GM19467 (cell line): ENCODE measurements at regions not wholly inside any gene's neighbourhood (a gene's known extent, or its start where the extent isn't known, plus 50 kb on each side); places are given as distances from the start of the nearest gene placed in this dataset.

ENCODE experiments used
- ATAC-seq: cut with Tn5 transposase; IDR thresholded peaks from one replicate; pipeline ENCODE4 v1.9.1; 2021; ENCODE audit warnings: mild to moderate bottlenecking, moderate library complexity; ENCODE audit not compliant: unreplicated experiment

- ATAC-seq, result no peak
Observed at GRCh38 chr14:106841701-106842100, 1315.3 kb downstream of the TMEM121 start.

DNA sequence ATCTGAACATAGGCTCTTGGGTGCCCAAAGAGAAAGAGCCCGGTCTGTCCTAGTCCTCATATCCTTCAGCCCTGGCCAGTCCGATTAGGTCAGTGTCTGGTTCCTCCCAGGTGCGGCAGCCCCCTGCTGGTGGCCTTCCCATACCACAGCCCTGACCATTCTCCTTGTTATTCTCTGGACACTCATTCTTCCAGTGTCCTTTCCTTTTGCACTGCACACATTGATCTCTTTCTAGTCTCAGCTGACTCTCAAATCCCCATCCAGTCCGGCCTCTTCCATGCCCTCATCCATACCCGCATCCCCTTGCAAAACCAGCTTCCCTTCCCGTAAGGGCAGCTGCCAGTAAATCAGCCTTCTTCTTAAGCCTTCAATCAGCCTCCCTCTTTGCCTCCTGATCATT lies 1316.3 kb downstream of the TMEM121 start:
- ATAC-seq, result no peak

DNA sequence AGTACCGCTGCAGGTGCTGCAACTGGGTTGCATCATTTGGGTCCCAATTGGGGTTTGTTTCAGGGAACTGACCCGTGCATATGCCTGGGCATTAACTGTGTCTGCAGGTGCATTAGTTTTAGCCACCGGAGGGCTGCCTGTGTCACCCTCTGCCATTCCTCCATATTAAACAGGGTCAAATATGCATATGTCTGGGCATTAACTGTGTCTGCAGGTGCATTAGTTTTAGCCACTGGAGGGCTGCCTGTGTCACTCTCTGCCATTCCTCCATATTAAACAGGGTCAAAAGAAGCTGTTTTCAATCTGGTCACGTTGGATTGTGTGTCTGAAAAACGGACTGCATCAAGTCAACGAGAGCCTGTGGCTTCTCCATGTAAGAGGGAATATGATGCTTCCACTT lies 1317.0 kb downstream of the TMEM121 start:
- no peak for ATAC-seq

DNA sequence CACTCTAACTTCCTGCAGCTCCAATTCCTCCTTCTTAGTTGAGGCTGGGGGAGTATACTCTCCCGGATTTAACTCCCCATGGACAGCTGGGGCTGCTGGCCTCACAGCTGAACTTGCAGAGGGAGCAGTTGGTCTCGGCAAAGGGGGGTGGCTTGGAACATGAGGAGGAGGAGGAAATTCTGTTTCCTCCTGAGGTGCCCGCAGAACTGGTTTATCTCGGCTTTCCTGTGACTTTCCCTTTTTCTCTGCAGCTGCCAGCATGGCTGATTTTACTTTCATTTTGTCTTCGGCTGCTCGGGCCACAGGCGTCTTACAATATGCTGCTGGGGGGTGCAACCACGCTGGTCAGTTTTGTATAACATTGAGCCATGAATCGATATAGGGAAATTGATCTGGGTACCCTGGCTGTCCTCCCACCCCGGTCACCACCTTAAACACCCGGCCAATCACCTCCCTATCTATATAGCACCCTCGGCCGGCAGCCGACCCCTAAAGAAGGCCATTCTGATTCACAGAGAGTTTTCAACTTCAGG lies 1317.6 kb downstream of the TMEM121 start:
- no peak for ATAC-seq

DNA sequence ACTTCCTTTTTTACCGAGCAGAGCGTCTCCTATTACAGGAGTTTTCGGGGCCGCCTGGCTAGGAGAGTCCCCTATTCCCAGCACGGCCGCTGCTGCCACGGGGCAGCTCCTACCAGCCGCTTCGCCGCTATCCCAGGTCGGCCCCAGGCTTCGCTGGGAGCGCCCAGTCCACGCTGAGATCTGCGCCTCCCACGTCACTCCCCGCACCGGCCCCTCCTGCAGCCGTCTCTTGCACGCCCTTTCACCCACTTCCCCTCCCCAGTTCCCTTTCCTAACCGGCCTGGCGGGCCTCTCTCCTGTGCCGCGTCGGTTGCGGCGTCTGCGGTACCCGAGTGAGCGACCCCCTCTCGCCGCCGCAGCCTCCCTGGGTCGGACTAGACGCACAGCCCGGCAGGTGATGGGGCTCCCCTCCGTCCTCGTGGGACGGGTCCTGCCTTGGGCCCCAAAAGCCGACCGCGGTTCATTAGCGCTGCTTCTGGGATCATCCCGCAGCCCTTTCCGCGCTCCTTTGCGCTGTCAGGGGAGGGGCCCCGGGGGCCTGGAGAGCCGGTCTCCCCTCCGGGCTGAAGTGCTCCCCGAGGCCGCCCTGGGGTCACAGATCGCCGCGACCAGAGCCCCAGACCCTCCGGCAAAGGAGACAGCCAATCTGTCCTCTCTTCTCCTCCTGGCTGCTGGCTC lies 1318.4 kb downstream of the TMEM121 start:
- peak; percentile 29 for ATAC-seq

DNA sequence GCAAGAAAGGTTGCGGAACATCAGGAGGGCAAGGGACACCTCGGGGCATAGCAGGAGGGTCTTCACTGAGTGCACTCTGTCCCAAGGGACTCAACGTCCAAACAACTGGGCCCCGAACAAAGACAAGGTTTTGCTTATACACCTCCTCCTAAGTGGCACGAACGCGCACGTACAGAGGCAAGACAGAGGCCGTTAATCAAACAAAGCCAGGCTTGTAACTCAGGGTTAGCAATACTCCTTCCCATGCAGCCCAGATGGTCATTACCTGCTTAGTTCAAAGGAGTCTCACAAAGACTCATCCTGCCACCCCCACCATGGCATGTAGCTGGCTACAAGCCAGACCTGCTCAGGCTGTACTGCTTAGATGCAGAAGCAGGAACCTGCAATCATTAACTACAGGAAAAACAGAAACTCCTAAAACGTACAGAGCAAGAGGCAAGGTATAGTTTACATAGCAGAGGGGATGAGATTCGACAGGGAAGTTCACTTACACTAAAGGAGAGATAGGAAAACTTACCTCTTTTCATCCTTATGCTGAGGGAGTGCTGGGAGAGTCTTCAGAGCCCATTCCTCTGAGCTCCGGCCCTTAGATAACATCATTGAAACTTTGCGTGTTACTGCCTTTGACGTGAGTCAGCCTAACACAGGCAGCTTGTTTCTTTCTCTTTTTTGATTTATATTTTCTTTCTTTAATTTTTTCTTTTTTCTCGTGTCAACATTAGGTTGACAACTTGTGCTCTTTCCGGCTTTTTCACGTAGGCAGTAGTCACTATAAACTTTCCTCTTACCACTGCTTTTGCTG lies 1319.1 kb downstream of the TMEM121 start:
- ATAC-seq, result peak; percentile 46

DNA sequence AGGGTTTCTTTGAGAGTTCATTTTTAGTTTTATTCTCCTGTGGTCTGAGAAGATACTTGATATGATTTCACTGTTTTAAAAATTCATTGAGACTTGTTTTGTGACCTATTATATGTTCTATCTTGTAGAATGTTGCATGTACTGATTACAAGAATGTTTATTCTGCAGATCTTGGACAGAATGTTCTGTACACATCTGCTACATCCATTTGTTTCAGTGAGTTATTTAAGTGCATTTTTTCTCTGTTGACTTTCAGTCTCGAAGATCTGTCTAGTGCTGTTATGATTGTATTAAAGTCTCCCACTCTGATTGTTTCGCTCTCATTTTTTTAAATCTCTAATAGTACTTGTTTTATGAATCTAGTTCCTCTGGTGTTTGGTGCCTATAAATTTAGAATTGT lies 1319.8 kb downstream of the TMEM121 start:
- no peak for ATAC-seq

GRCh38 chr14:106848330-106849121 lies 1322.1 kb downstream of the TMEM121 start:
- ATAC-seq, result no peak

GRCh38 chr14:106850913-106851825 lies 1324.8 kb downstream of the TMEM121 start:
- ATAC-seq, result no peak

- no peak for ATAC-seq
Observed at GRCh38 chr14:106872611-106873446, 1346.4 kb downstream of the TMEM121 start.

- ATAC-seq, result no peak
Observed at GRCh38 chr14:106874350-106874749, 1348.0 kb downstream of the TMEM121 start.

- ATAC-seq, result no peak
Observed at GRCh38 chr14:106875503-106875902, 1349.1 kb downstream of the TMEM121 start.

- ATAC-seq, result no peak
Observed at GRCh38 chr14:106876711-106877110, 1350.3 kb downstream of the TMEM121 start.

- no peak for ATAC-seq
Observed at GRCh38 chr14:106877517-106877916, 1351.1 kb downstream of the TMEM121 start.

DNA sequence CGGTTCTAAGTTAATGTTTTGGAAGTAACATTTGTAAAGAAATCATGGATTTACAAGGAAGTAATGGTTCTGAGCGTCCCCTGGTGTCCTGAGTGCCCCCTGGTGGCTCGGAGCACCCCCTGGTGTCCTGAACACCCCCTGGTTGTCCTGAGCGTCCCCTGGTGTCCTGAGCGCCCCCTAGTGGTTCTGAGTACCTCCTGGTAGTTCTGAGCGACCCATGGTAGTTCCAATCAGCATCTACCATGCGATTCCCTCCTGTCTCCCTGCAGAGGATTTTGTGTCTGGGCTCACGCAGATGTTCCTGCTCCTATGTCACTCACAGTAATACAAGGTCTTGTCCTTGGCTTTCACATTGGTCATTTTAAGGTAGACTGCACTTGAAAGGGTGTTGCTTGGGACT lies 1352.9 kb downstream of the TMEM121 start:
- ATAC-seq, result no peak

DNA sequence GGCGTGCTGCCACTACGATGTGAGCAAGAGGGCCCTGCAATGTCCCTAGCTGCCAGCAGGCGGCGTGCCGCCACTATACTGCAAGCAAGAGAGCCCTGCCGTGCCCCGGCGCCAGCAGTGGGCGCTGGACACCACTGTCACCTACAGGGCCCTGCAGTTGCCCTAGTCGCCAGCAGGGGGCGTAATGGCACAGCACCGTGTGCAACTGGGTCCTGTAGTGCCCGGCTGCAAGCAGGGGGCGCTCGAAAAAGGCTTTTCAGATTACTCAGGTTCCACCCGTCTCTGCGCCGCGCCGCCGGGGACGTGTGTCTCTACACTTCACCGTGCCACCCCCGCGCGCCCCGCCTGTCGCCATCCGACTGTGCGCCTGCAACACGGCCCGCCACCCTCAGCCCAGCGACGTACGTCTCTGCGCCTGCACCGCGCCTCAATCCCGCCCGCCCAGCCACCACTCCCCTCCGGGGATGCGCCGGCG lies 1356.9 kb downstream of the TMEM121 start:
- ATAC-seq, result no peak
